ENCODE measurements at regions not wholly inside any gene's neighbourhood (a gene's known extent, or its start where the extent isn't known, plus 50 kb on each side); places are given as distances from the start of the nearest gene placed in this dataset.

GRCh38 chr11:127454856-127455255 is 454.3 kb upstream of the KIRREL3 start:
- Histone ChIP-seq H3K4me1 (no peaks in the 10 kb centered on the region), H3K36me3 (no peaks in the 10 kb centered on the region), H3K27me3 (ENCODE audit: low read depth) (no peaks in the 10 kb centered on the region), H3K27ac (no peak overlapping the region), H3K4me3 (no peak overlapping the region), H3K9me3 (no peaks in the 10 kb centered on the region)
- ATAC-seq = no peak
- intact Hi-C loops (cut with DNase I) = no loop called here
- TF ChIP-seq, protein P1, sequence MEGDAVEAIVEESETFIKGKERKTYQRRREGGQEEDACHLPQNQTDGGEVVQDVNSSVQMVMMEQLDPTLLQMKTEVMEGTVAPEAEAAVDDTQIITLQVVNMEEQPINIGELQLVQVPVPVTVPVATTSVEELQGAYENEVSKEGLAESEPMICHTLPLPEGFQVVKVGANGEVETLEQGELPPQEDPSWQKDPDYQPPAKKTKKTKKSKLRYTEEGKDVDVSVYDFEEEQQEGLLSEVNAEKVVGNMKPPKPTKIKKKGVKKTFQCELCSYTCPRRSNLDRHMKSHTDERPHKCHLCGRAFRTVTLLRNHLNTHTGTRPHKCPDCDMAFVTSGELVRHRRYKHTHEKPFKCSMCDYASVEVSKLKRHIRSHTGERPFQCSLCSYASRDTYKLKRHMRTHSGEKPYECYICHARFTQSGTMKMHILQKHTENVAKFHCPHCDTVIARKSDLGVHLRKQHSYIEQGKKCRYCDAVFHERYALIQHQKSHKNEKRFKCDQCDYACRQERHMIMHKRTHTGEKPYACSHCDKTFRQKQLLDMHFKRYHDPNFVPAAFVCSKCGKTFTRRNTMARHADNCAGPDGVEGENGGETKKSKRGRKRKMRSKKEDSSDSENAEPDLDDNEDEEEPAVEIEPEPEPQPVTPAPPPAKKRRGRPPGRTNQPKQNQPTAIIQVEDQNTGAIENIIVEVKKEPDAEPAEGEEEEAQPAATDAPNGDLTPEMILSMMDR (IDR thresholded peaks at IDR 0.05) = no peak
- no peak for DNase-seq

DNA sequence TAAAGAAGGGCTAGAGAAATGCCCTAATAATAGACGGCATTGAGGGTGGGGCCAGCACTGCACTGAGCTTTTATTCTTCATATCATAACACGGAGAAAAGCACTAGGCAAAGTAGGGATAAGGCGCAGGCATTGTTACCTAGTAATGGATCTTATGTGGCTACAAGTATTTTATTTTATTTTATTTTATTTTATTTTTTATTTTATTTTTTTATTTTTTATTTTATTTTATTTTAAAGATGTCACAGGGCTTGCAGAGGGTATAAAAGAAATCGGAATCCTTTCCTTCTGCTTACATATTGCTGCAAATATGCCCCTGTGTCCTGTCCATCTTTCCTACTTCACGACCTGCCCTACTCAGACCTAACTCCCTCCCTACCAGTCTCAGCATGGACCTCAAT is 452.0 kb upstream of the KIRREL3 start:
- H3K4me1 ChIP-seq = no peaks in the 10 kb centered on the region
- no peak for DNase-seq
- no peaks in the 10 kb centered on the region for H3K9me3 ChIP-seq
- TF ChIP-seq, protein P1 (IDR thresholded peaks at IDR 0.05) = no peak
- intact Hi-C loops (cut with DNase I) = no loop called here
- ATAC-seq = no peak
- H3K27me3 ChIP-seq (ENCODE audit: low read depth) = no peaks in the 10 kb centered on the region
- no peak overlapping the region for H3K4me3 ChIP-seq
- no peaks in the 10 kb centered on the region for H3K36me3 ChIP-seq
- no peak overlapping the region for H3K27ac ChIP-seq

- ATAC-seq = no peak
- intact Hi-C loops (cut with DNase I) = no loop called here
- Histone ChIP-seq H3K9me3 (no peaks in the 10 kb centered on the region), H3K36me3 (no peaks in the 10 kb centered on the region), H3K27me3 (ENCODE audit: low read depth) (no peaks in the 10 kb centered on the region), H3K4me1 (no peaks in the 10 kb centered on the region), H3K4me3 (no peak overlapping the region), H3K27ac (no peak overlapping the region)
- no peak for DNase-seq
- TF ChIP-seq, protein P1 (IDR thresholded peaks at IDR 0.05) = no peak
Measured at GRCh38 chr11:127451861-127452260, 451.3 kb upstream of the KIRREL3 start.

DNA sequence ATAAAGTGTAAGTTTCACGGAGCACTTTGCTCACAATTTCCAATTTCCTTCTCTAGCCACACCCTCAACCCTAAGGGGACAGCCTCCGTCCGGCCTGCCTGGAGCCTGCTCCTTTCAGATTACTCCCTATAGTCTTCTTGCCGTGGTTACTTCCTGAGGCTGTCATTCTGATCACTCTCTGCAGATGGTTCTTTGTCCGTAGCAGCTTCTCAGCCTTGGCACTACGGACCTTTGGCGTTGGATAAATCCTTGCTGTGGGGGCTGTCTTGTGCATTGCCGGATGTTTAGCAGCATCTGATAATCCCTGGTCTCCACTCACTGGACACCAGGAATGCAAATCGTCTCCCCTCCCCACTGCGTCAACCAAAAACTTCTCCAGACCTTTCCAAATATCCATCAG is 447.5 kb upstream of the KIRREL3 start:
- no peak for DNase-seq
- Histone ChIP-seq H3K4me3 (no peak overlapping the region), H3K27ac (no peak overlapping the region), H3K36me3 (no peaks in the 10 kb centered on the region), H3K27me3 (ENCODE audit: low read depth) (no peaks in the 10 kb centered on the region), H3K4me1 (no peaks in the 10 kb centered on the region), H3K9me3 (no peaks in the 10 kb centered on the region)
- intact Hi-C loops (cut with DNase I) = no loop called here
- TF ChIP-seq, protein P1 (IDR thresholded peaks at IDR 0.05) = no peak
- no peak for ATAC-seq

- TF ChIP-seq, protein P1 (IDR thresholded peaks at IDR 0.05) = no peak
- Histone ChIP-seq H3K27ac (no peak overlapping the region), H3K9me3 (no peaks in the 10 kb centered on the region), H3K4me1 (no peaks in the 10 kb centered on the region), H3K27me3 (ENCODE audit: low read depth) (no peaks in the 10 kb centered on the region), H3K36me3 (no peaks in the 10 kb centered on the region), H3K4me3 (no peak overlapping the region)
- intact Hi-C loops (cut with DNase I) = no loop called here
- DNase-seq (no peak), ATAC-seq (no peak)
Measured at GRCh38 chr11:127445476-127445875, 444.9 kb upstream of the KIRREL3 start.

GRCh38 chr11:127443297-127443696 is 442.7 kb upstream of the KIRREL3 start:
- no peak overlapping the region for H3K27ac ChIP-seq
- TF ChIP-seq, protein P1 (IDR thresholded peaks at IDR 0.05) = no peak
- no peak overlapping the region for H3K4me3 ChIP-seq
- no peaks in the 10 kb centered on the region for H3K27me3 ChIP-seq (ENCODE audit: low read depth)
- no peaks in the 10 kb centered on the region for H3K9me3 ChIP-seq
- H3K36me3 ChIP-seq = no peaks in the 10 kb centered on the region
- no peak for DNase-seq
- intact Hi-C loops (cut with DNase I) = no loop called here
- no peaks in the 10 kb centered on the region for H3K4me1 ChIP-seq
- ATAC-seq = no peak

Data from lower lobe of right lung (tissue), 2 donors.